GM20000 (cell line): ENCODE measurements at regions not wholly inside any gene's neighbourhood (a gene's known extent, or its start where the extent isn't known, plus 50 kb on each side); places are given as distances from the start of the nearest gene placed in this dataset.

Experiments used
- DNase-seq: peaks from one replicate; pipeline ENCODE4 v3.0.0; 2012; ENCODE audit warnings: low spot score
- TF ChIP-seq, protein P1 (sequence below): IDR thresholded peaks from 2 replicates; pipeline ENCODE4 v1.5.1; 2012; ENCODE audit warnings: mild to moderate bottlenecking, control low read depth; ENCODE audit errors: extremely low read depth, missing control alignments

DNA sequence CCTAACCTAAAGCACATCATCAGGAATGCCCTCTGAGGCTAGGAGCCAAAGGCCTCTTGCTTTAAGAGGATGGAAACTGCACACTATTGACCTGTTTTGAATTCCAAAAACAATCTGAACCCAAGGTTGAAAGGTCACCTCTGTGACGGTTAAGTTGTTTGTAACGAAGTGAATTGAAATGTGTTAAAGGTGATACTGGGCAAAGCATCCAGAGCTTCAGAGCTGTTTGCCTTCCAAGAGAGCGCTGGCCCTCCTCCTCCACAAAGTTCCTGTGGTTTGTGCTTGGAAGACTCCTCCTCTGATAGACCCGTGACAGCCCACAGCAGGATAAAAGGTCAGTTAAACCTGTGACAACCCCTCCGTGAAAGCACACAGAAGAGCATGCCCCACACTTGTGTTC lies 133.7 kb upstream of the CTTNBP2 start:
- DNase-seq: no peak
- TF ChIP-seq, protein P1, sequence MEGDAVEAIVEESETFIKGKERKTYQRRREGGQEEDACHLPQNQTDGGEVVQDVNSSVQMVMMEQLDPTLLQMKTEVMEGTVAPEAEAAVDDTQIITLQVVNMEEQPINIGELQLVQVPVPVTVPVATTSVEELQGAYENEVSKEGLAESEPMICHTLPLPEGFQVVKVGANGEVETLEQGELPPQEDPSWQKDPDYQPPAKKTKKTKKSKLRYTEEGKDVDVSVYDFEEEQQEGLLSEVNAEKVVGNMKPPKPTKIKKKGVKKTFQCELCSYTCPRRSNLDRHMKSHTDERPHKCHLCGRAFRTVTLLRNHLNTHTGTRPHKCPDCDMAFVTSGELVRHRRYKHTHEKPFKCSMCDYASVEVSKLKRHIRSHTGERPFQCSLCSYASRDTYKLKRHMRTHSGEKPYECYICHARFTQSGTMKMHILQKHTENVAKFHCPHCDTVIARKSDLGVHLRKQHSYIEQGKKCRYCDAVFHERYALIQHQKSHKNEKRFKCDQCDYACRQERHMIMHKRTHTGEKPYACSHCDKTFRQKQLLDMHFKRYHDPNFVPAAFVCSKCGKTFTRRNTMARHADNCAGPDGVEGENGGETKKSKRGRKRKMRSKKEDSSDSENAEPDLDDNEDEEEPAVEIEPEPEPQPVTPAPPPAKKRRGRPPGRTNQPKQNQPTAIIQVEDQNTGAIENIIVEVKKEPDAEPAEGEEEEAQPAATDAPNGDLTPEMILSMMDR: no peak

DNA sequence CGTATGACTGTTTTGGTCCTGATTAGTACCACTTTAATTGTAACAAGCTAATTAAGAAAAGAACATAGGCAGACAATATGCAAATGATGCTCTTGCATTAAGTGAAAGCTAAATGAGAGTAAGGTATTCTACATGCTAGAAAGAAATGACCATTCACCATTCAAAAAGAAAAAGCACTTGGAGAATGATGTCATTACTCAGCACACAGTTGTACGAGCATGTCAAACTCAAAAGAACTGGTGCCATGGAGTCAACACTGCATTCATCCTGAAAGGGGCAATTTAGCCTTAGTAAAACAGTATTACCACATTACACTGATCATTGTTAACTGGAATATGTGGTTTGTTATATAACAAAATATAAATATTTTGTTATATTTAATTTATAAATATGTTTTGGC lies 136.2 kb upstream of the CTTNBP2 start:
- no peak for DNase-seq
- TF ChIP-seq, protein P1: no peak

DNA sequence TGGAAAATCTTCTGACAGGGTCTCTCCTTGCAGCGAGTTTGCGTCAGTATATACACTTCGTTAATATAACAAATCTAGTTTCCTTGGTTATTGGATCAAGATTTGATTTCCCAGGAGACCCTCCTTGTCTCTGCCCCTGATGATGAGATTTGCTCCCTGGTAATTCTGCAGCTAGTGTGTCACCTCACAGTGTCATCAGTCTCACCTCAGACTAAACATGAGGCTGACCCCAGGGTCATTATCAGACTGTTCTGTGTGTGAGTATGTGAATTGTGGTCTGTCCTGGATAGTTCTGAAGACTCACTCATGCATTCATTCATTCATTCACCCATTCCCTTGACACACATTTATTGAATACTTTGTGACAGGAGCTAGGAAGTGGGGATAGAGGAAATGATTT lies 138.4 kb upstream of the CTTNBP2 start:
- DNase-seq: no peak

DNA sequence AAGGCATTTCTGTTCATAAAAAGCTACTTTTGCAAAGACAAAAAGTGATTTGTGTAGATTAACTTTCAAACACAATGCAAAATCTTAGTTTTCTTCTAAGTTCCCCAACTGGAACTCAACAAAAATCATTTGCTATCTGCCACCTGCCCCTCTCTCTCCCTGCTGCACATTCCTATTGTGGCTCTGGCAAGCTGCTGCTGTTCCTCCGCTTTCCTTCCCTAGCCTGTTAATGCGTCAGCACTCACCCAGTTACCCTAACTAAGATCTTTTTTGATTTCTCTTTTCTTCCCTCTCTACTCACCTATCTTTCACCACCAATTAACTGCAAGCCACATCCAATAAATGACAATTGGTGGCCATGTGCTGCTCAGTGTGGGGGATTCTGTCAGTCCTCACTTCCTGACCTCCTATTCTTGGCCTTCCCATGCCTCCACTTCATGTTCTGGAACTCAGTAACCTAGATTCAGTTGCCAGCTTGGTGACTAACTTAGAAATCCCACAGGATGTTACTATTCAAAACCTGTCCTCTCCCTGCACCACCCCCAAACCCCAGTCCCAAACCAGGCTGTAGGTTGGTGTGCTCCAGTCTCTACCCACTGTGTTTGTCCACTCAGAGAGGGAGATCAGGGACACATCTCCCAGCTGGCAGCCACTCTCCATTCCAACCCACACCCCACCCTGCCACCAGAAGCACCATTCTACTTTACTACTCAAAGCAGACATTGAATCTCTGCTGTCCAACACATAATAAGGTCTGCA lies 140.2 kb upstream of the CTTNBP2 start:
- DNase-seq: no peak
- TF ChIP-seq, protein P1: no peak

More for the DNA sequence above, 138.4 kb upstream of the CTTNBP2 start:
- TF ChIP-seq, protein P1: no peak

DNA sequence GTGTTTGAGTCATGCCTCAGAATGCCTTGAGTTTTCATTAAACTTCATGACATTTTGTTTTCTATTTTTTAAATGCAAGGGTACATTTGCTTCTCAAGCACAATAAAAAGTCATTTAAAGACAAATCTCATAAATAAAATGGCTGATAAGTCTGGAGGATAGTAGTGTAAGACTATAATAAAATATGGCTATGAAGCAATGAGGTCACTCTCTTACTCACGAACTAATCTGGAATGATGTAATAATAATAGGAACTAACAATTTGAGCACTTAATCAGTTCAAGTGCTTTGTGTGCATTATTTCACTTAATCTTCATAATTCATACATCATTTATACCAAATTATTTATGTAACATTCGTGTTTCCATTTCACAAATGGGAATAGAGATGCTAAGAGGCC lies 149.3 kb upstream of the CTTNBP2 start:
- no peak for DNase-seq
- TF ChIP-seq, protein P1: no peak

DNA sequence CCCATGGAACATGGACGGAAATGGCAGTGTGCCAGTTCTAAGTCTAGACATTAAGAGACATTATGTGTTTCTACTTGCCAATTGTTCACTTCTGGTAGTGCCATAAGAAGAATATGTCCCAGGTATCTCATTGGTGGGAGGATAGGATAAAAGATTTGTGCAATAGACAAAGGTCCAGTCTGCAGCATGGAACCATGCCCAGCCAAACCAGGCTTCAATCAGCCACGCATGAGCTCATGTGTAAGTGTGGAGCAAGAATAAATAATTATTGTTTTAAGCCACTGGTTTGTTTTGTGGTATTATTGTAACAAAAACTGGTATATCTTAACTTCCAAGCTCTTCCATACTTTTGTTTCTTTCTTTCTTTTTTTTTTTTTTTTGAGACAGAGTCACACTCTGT lies 153.6 kb upstream of the CTTNBP2 start:
- TF ChIP-seq, protein P1: no peak
- DNase-seq: no peak

DNA sequence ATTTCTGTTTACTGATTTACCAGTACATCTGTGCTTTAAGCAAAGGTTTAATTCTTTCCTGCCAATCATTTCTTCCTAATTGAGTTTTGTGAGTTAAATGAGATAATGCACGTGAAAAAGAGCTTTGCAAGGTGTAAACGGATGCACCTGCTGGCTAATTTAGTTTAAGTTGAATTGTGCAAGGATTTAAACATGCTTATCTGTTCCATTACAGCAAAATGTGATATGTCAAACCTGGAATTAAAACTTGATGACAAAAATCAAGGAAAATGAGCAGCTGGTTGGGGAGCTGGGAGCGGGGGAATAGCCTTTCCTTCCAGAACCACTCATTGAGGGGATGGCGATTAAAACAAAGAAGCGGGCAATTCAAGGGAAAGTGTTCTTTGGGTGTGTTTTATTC lies 155.0 kb upstream of the CTTNBP2 start:
- no peak for DNase-seq
- TF ChIP-seq, protein P1: no peak
